Liver (tissue), 8 donors: ENCODE measurements at regions not wholly inside any gene's neighbourhood (a gene's known extent, or its start where the extent isn't known, plus 50 kb on each side); places are given as distances from the start of the nearest gene placed in this dataset.

Experiments used
- DNase-seq: peaks from one replicate; pipeline ENCODE4 v3.0.0-alpha.2; 2017; ENCODE audit warnings: low spot score
- H3K27ac ChIP-seq, 2 donors: one replicate each; pipeline ENCODE4 v1.7.0; 2013; ENCODE audit warnings: inconsistent platforms in 2 of 2, low read length in 2 of 2, control low read depth in 1 of 2, low read depth in 1 of 2, mild to moderate bottlenecking in 1 of 2
- H3K27me3 ChIP-seq, 4 donors: one replicate each; pipeline versions ENCODE4 v1.6.1 to v1.7.0; 2013; ENCODE audit warnings: low read length in 3 of 4, inconsistent platforms in 1 of 4, mild to moderate bottlenecking in 1 of 4, moderate library complexity in 1 of 4; ENCODE audit not compliant: control insufficient read depth in 4 of 4, insufficient read depth in 4 of 4
- H3K36me3 ChIP-seq, 4 donors: one replicate each; pipeline versions ENCODE4 v1.6.1 to v1.7.0; 2013; ENCODE audit warnings: low read length in 3 of 4, mild to moderate bottlenecking in 3 of 4, low read depth in 1 of 4, moderate library complexity in 1 of 4; ENCODE audit not compliant: control insufficient read depth in 4 of 4, insufficient read depth in 3 of 4
- H3K4me1 ChIP-seq, 4 donors: one replicate each; pipeline versions ENCODE4 v1.6.1 to v1.7.0; 2013; ENCODE audit warnings: low read length in 3 of 4, mild to moderate bottlenecking in 3 of 4, moderate library complexity in 1 of 4; ENCODE audit not compliant: control insufficient read depth in 4 of 4, insufficient read depth in 4 of 4
- H3K4me3 ChIP-seq, 3 donors: one replicate each; pipeline versions ENCODE4 v1.6.1 to v1.7.0; 2013; ENCODE audit warnings: low read length in 3 of 3, control low read depth in 1 of 3, low read depth in 1 of 3, mild to moderate bottlenecking in 1 of 3
- H3K9ac ChIP-seq, 2 donors: one replicate each; pipeline ENCODE4 v1.7.0; 2013; ENCODE audit warnings: low read length in 2 of 2, mild to moderate bottlenecking in 2 of 2, moderate library complexity in 2 of 2, control low read depth in 1 of 2, low read depth in 1 of 2
- H3K9me3 ChIP-seq, 4 donors: one replicate each; pipeline versions ENCODE4 v1.6.1 to v1.7.0; 2013; ENCODE audit warnings: low read length in 3 of 4; ENCODE audit not compliant: control insufficient read depth in 4 of 4
- ATF3 ChIP-seq: IDR thresholded peaks from 2 replicates; pipeline ENCODE4 v1.6.1; 2016; ENCODE audit warnings: antibody characterized with exemption
- CTCF ChIP-seq: fragments of 150-350 bp; IDR thresholded peaks from 2 replicates; pipeline ENCODE4 v1.5.1; 2017; ENCODE audit warnings: improper control_type of control experiment, low read depth, low read length; ENCODE audit not compliant: missing input control
- EGR1 ChIP-seq, 2 donors: IDR thresholded peaks; 2 replicates each; pipeline ENCODE4 v1.6.1; 2016 to 2018; ENCODE audit warnings: antibody characterized with exemption in 2 of 2, low read depth in 2 of 2
- FOXA1 ChIP-seq: IDR thresholded peaks from 2 replicates; pipeline ENCODE4 v1.6.1; 2016; ENCODE audit warnings: antibody characterized with exemption
- FOXA2 ChIP-seq: IDR thresholded peaks from 2 replicates; pipeline ENCODE4 v1.6.1; 2016; ENCODE audit warnings: antibody characterized with exemption
- GABPA ChIP-seq, 2 donors: IDR thresholded peaks in 1 of 2; conservative IDR thresholded peaks in 1 of 2; 2 replicates each; pipeline ENCODE4 v1.6.1; 2016; ENCODE audit warnings: antibody characterized with exemption in 2 of 2, mild to moderate bottlenecking in 1 of 2, moderate library complexity in 1 of 2
- HNF4A ChIP-seq, 2 donors: conservative IDR thresholded peaks; 2 replicates each; pipeline ENCODE4 v1.6.1; 2016; ENCODE audit warnings: antibody characterized with exemption in 2 of 2, mild to moderate bottlenecking in 2 of 2
- HNF4G ChIP-seq: IDR thresholded peaks from 2 replicates; pipeline ENCODE4 v1.6.1; 2016; ENCODE audit warnings: antibody characterized with exemption
- JUND ChIP-seq, 2 donors: IDR thresholded peaks; 2 replicates each; pipeline ENCODE4 v1.6.1; 2016; ENCODE audit warnings: antibody characterized with exemption in 2 of 2
- MAX ChIP-seq: IDR thresholded peaks from 2 replicates; pipeline ENCODE4 v1.6.1; 2016; ENCODE audit warnings: antibody characterized with exemption
- NR2F2 ChIP-seq: IDR thresholded peaks from 2 replicates; pipeline ENCODE4 v1.6.1; 2016; ENCODE audit warnings: antibody characterized with exemption
- RAD21 ChIP-seq, 2 donors: IDR thresholded peaks; 2 replicates each; pipeline ENCODE4 v1.6.1; 2016; ENCODE audit warnings: antibody characterized with exemption in 2 of 2, mild to moderate bottlenecking in 2 of 2
- REST ChIP-seq: IDR thresholded peaks from 2 replicates; pipeline ENCODE4 v1.6.1; 2016; ENCODE audit warnings: antibody characterized with exemption, mild to moderate bottlenecking
- RXRA ChIP-seq, 2 donors: IDR thresholded peaks; 2 replicates each; pipeline ENCODE4 v1.6.1; 2017 to 2018; ENCODE audit warnings: antibody characterized with exemption in 2 of 2, mild to moderate bottlenecking in 1 of 2
- SP1 ChIP-seq: IDR thresholded peaks from 2 replicates; pipeline ENCODE4 v1.6.1; 2018; ENCODE audit warnings: antibody characterized with exemption, mild to moderate bottlenecking
- TAF1 ChIP-seq: conservative IDR thresholded peaks from 2 replicates; pipeline ENCODE4 v1.6.1; 2016; ENCODE audit warnings: antibody characterized with exemption, mild to moderate bottlenecking
- YY1 ChIP-seq: IDR thresholded peaks from 2 replicates; pipeline ENCODE4 v1.6.1; 2016; ENCODE audit warnings: antibody characterized with exemption, mild to moderate bottlenecking
- ZBTB33 ChIP-seq: IDR thresholded peaks from 2 replicates; pipeline ENCODE4 v1.6.1; 2016; ENCODE audit warnings: antibody characterized with exemption
- WGBS: extraction: QIAGEN DNeasy Blood & Tissue Kit; methylation state at CpG from one replicate; pipeline ENCODE4 v1.1.7; 2013; 5-methylcytosine and 5-hydroxymethylcytosine counted together
- donor health status: healthy.
- donor health status: healthy.
- donor health status: healthy.
- donor health status: healthy.
- donor health status: healthy.

GRCh38 chr9:23962101-23962500 lies 136.1 kb upstream of the ELAVL2 start:
- WGBS: 83% methylated on average over 2 of the region's 2 CpGs
- no peak overlapping the region for H3K9ac ChIP-seq
- peaks cover 0 to 3% (median 0%) of the 10 kb centered on the region in 4 donors for H3K27me3 ChIP-seq
- DNase-seq: no peak
- H3K4me3 ChIP-seq: no peak overlapping the region
- no peaks in the 10 kb centered on the region for H3K36me3 ChIP-seq
- H3K4me1 ChIP-seq: no peaks in the 10 kb centered on the region
- H3K27ac ChIP-seq: no peak overlapping the region
- TF ChIP-seq SP1 (no peak), JUND (IDR thresholded peaks at IDR 0.05) (no peak), NR2F2 (no peak), ATF3 (no peak), EGR1 (IDR thresholded peaks at IDR 0.05; ENCODE audit: low read depth in 2 of 2) (no peak), CTCF (no peak), ZBTB33 (no peak), TAF1 (no peak), GABPA (IDR thresholded peaks at IDR 0.05 in 1 of 2, conservative IDR thresholded peaks at IDR 0.05 in 1 of 2) (no peak), YY1 (no peak), REST (no peak), FOXA1 (no peak), HNF4G (no peak), HNF4A (conservative IDR thresholded peaks at IDR 0.05) (no peak), RXRA (IDR thresholded peaks at IDR 0.05) (no peak)
- H3K9me3 ChIP-seq: peaks cover 0 to 3% (median 2%) of the 10 kb centered on the region in 4 donors

- peaks cover 7 to 24% (median 20%) of the 10 kb centered on the region in 4 donors for H3K9me3 ChIP-seq
- TF ChIP-seq RAD21 (IDR thresholded peaks at IDR 0.05): no peak
- TF ChIP-seq HNF4G: no peak
- no peak for TF ChIP-seq YY1
- TF ChIP-seq RXRA (IDR thresholded peaks at IDR 0.05): no peak
- no peak for TF ChIP-seq EGR1 (IDR thresholded peaks at IDR 0.05; ENCODE audit: low read depth in 2 of 2)
- no peak for TF ChIP-seq TAF1
- no peak for TF ChIP-seq SP1
- no peak for TF ChIP-seq GABPA (IDR thresholded peaks at IDR 0.05 in 1 of 2, conservative IDR thresholded peaks at IDR 0.05 in 1 of 2)
- no peak for TF ChIP-seq ATF3
- no peak for TF ChIP-seq JUND (IDR thresholded peaks at IDR 0.05)
- TF ChIP-seq FOXA2: no peak
- TF ChIP-seq HNF4A (conservative IDR thresholded peaks at IDR 0.05): no peak
- TF ChIP-seq CTCF: no peak
- no peak for TF ChIP-seq ZBTB33
- TF ChIP-seq MAX: no peak
- no peak for TF ChIP-seq NR2F2
- no peak for TF ChIP-seq FOXA1
Measured at GRCh38 chr9:23945897-23946296, 119.9 kb upstream of the ELAVL2 start.

More at GRCh38 chr9:23945897-23946296, 119.9 kb upstream of the ELAVL2 start:
- Histone ChIP-seq H3K4me1 (no peaks in the 10 kb centered on the region), H3K27me3 (no peaks in the 10 kb centered on the region), H3K36me3 (no peaks in the 10 kb centered on the region), H3K9ac (no peak overlapping the region), H3K4me3 (peak overlapping the region in 1 of 3 donors; percentile 5), H3K27ac (no peak overlapping the region)
- DNase-seq: no peak
- WGBS: 84% methylated on average over 6 of the region's 6 CpGs
